Hindlimb muscle (tissue), 1 donor: ENCODE measurements at regions not wholly inside any gene's neighbourhood (a gene's known extent, or its start where the extent isn't known, plus 50 kb on each side); places are given as distances from the start of the nearest gene placed in this dataset.
A peak's percentile ranks its signal among the peaks of the same experiment; 100 is the strongest.
"Not testable (repeated sequence)": the region's sequence is repeated elsewhere in the genome, so short reads cannot be mapped to it uniquely, and the experiment has no call there.

Source experiments
- DNase-seq: peaks from one replicate; pipeline ENCODE4 v3.0.0-alpha.2; 2013

- DNase-seq = no peak
Measured at GRCh38 chr4:162838671-162839070, 328.0 kb downstream of the NAF1 start.

- no peak for DNase-seq
Measured at GRCh38 chr4:162837679-162838078, 329.0 kb downstream of the NAF1 start.

- no peak for DNase-seq
Measured at GRCh38 chr4:162837241-162837640, 329.4 kb downstream of the NAF1 start.

DNA sequence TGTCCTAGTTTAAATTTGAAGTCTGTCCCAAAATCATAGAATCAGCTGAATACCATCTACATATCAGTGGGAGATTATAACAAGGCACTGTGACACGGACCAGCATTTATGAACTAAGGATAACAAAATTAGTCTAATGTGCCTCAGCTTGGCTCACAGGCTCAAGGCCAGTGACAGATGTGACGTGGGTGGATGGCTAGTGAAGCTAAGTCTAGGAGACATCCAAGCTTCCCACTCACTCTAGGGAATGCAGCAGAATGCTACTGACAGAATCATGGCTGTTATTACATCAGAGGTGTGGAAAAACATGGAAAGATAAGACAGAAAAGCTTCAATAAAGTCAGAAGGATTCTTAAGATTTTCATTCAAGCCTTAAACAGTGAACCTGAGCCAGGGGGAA lies 329.9 kb downstream of the NAF1 start:
- no peak for DNase-seq

DNA sequence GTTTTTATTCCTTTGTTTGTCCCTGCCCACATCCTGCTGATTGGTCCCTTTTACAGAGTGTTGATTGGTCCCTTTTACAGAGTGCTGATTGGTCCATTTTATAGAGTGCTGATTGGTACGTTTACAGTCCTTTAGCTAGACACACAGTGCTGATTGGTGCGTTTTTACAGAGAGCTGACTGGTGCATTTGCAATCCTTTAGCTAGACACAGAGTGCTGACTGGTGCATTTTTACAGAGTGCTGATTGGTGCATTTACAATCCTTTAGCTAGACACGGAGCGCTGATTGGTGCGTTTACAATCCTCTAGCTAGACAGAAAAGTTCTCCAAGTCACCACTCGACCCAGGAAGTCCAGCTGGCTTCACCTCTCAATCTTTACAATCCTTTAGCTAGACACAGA lies 330.4 kb downstream of the NAF1 start:
- not testable (repeated sequence) for DNase-seq

GRCh38 chr4:162830899-162831298 lies 335.8 kb downstream of the NAF1 start:
- DNase-seq = no peak

DNA sequence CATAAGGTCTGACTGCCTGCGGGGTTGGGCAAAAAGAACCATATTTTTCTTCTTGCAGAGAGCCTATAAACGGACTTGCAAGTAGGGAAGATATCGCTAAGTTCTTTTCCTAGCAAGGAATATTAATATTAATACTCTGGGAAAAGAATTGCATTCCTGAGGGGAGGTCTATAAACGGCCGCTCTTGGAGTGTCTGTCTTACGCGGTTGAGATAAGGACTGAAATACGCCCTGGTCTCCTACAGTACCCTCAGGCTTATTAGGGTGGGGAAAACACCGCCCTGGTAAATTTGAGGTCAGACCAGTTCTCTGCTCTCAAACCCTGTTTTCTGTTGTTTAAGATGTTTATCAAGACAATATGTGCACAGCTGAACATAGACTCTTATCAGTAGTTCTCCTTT lies 349.3 kb downstream of the NAF1 start:
- DNase-seq = not testable (repeated sequence)

DNA sequence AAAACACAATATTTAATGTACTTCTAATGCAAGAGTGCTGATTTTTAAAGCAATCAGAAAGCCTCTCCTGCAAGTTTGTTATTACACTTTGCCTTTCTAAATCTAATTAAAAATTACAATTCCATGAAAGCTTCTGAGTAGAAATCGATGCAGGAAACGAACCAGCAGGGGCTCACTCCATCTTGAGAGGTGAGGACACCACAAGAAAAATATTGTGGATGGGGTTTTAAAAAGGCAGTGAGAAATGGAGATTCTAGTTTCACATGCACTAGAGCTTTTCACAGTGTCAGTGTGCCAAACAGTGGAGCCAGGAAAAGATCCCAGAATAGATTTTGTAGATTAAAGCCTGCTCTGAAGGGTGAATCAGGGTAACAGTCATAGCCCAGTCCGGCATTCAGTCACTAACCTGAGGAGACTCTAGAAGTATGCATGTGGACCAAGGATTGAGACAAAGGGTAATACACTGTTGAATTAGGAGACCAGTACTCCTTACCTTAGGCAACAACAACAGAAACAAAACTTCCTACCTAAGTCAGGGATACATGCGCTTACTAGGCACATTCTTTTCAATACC lies 362.3 kb downstream of the NAF1 start:
- DNase-seq = no peak

GRCh38 chr4:162803378-162803777 lies 363.3 kb downstream of the NAF1 start:
- DNase-seq = no peak

DNA sequence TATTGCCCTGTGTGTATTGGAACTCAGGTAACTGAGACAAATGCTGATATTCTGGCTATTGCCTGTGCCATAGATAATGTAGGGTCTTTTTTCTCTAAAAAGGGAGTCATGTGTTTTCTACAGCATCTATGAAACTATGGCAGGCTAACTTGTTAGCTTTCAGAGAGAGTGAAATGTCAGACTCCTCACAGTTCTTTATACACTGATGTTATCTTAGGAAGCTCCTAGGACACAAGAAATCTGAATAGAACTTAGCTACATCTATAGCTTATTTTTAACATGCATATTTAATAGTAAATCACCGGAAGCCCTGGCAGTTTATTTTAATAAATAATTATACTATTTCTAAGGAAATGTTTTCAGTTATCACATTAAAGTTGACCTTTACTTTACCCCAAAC lies 369.6 kb downstream of the NAF1 start:
- DNase-seq = no peak

DNA sequence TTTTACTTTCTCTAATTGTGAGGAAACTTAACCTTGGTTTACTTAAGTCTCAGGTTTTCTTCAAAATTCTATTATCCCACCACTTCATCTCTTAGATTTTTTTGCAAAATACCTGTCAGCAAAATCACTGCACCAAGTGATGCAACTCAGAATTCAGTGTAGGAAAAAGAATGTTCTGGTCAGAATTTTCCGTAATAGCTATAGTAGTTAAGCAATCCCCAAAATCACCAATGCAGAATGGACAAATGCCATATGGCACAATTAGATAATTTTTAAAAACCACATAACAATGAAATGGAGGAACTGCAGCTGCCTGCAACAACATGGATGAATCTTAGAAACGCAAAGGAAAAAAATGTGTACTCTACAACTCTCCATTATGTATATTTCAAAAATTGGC lies 373.1 kb downstream of the NAF1 start:
- no peak for DNase-seq

GRCh38 chr4:162793004-162793403 lies 373.7 kb downstream of the NAF1 start:
- DNase-seq = no peak

DNA sequence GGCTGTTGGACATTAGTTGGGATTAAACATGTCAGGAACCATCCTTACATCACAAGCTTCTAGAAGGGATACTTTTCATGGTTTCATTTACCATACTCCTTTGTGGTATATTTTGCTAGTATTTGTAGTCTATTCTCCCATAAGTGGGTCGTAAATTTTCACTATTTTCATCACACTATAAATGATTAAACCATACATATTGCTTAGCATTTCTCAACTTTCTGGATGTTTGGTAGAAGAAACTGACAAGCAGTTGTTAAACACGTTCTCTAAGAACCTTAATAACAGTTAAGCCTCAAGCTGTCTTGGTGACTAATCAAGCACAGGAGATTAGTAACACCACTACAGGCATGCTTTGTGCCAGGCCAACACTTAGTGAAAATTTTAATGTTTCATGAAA lies 375.5 kb downstream of the NAF1 start:
- DNase-seq = no peak

DNA sequence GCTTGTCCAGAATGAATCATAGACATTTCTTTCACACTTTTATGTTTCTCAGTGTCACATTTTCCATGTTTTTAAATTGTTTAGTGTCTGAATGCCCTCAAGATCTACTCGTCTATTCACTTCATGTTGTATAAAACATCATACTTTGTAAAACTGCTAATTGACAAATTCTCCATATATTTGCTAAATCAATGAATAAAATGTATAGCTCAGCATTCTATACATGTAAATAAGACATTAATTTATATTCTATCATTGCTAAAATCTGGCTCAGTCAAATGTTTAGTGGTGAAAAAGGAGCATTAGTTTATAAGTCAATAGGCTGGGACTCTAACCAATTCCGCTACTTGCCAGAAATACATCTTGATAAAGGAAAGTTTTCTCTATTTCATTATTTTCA lies 379.6 kb downstream of the NAF1 start:
- DNase-seq = no peak

DNA sequence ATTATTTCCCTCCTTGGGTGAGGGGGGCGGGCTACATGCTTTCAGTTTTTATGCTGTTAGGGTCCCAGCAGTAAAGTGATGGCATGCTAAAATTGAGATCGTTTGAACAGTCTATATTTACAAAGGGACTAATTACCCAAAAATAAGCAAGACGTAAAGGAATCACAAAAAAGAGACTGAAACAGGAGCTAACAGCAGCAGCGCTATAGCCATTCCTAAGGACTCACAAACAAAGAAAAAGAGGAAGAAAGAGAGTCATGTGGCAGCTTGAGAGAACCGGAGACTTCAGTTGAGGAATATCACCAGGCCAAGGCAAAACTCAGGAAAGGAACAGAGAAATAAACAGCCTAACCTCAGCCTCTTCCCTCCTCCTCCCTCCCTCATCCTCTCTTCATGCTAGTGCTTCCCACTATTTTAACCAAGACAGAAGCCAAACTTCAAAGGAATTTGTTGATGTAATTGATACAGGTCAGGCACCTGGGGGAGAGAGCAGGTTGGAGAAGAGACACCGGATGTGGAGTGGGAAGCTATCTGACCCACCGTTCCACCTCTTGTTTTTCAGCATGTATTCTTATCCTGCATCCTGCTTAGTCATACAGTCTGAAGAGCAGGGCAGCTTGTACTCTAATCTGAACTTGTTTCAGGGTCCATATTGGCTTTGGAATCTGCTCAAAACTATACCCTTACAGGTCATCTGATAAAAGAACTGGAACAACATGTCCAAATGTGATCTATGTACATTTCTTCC lies 383.7 kb downstream of the NAF1 start:
- DNase-seq = no peak

DNA sequence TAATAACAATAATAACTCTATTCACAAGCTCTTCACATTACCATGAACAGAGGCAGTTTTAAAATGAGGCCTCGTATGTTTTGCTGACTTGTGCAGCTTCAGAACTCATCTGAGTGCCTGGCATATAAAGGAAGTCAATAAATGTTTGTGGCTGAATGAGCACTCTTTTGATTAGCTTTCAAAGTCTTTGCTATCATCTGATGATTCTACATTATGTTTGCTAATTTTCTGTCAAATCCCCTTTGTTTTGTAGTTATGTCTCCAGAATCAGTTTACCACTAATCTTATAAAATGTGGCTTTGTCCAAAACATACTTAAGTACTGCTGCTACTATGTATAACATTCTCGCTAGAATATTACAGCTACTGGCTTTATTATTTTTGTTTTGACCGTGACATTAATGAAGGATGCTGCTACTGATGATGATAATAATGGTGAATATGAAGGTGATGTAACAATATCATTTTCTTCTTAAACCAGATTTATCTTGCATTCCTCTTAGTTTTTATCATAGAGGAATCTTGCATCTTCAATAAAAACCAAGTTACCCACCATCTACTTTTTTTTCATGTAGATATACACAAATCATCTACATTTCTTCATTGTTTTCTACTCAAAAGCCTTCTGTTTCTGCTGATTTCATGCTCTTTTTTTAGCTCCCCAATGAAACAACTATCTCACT lies 384.5 kb downstream of the NAF1 start:
- DNase-seq = no peak

DNA sequence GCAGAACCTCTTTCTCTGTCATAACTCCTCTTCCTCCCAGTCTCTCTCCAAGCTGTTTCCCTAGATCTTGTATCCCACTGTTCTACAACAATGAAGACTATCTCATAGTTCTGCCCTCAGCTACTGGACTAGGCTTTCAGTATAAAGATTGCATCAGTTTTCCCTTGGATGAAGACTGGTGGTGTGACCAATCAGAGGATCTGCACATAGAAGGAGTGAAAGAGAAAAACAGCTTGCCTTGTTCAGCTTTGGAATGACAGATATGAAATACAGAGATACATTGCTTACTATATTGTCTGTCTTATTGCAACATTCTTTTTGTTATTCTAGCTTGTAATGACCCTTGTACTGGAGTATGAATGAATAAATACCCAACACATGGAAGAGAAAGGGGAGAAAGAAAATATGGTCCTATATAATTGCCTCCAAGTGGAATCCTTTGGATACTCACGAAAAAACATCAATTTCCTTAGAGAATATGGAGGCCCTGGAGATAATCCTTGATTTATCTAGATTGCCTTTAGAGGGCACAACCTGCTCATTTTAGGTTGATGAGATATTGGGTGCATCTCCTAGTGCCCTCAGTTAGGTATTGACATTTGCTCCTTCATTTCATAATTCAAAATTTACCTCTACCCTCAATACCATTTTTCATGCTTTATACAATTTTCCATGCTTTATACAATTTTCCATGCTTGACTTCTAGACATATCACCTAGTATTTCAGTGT lies 395.8 kb downstream of the NAF1 start:
- no peak for DNase-seq

DNA sequence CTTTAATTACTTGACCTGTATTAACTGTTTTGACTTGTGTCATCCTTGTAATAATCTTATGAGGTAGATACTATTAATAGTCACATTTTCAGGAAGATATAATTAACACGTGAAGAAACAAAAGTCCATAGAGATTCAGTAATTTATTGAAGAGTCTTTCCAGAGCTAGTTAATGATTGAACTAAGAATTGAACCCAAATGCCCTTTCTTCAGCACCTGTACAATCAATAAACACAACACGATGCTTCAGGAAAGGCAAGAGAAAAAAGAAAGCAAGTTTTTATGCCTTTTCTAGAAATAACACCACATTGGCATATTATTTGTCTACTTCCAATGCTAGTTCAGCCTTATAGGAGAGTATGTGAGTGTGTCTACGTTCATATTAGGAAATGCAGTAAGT lies 399.6 kb downstream of the NAF1 start:
- no peak for DNase-seq

DNA sequence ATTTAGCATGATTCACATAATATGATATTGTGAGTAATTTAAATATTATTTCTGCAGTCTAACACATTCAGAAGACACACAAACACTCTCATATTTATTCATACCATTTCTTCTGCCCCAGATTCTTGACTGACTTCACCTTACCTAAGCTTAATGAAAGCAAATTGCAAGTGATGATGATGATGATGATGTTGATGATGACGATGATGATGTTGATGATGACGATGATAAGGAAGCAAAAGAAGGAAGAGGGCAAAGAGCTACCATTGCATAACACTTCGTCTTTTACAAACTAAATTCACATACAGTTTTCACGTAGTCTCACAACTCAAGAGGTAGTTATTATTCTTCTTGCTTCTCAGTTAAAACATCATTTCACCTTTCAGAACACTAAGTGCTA lies 404.7 kb downstream of the NAF1 start:
- DNase-seq = no peak

DNA sequence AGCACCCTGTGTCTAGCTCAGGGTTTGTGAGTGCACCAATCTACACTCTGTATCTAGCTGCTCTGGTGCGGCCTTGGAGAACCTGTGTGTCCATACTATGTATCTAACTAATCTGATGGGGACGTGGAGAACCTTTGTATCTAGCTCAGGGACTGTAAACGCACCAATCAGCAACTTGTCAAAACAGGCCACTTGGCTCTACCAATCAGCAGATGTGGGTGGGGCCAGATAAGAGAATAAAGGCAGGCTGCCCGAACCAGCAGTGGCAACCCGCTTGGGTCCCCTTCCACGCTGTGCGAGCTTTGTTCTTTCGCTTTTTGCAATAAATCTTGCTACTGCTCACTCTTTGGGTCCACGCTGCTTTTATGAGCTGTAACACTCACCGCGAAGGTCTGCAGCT lies 426.5 kb downstream of the NAF1 start:
- not testable (repeated sequence) for DNase-seq

DNA sequence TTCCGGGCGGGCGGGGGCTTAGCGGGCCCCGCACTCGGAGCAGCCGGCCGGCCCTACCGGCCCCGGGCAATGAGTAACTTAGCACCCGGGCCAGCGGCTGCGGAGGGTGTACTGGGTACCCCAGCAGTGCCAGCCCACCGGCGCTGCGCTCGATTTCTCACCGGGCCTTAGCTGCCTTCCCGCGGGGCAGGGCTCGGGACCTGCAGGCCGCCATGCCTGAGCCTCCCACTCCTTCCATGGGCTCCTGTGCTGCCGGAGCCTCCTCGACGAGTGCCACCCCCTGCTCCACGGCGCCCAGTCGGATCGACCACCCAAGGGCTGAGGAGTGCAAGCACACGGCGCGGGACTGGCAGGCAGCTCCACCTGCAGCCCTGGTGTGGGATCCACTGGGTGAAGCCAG lies 427.1 kb downstream of the NAF1 start:
- not testable (repeated sequence) for DNase-seq

DNA sequence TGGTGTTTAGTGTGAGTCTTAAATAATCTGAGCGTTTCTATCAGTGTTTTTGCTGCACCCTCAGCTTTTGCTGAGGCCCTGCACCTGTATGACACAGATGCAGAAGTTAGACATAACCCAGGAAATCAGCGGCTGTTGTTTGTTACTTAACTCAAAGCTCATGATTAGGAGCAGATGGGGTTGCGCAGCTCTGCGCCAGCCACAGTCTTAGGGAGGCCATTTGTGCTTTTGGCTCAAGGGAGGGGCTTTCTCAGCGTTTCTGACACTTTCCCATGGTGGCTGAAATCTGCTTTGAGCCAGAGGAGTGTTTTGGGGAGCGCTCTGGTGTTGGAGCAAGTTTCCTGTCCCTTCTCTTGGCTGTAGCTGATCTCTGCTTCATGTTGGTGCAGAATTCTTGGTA lies 433.8 kb downstream of the NAF1 start:
- peak; percentile 11 for DNase-seq

GRCh38 chr4:162727766-162728165 lies 438.9 kb downstream of the NAF1 start:
- DNase-seq = no peak
